ENCODE measurements at regions not wholly inside any gene's neighbourhood (a gene's known extent, or its start where the extent isn't known, plus 50 kb on each side); places are given as distances from the start of the nearest gene placed in this dataset.
"Not testable (repeated sequence)": the region's sequence is repeated elsewhere in the genome, so short reads cannot be mapped to it uniquely, and the experiment has no call there.

DNA sequence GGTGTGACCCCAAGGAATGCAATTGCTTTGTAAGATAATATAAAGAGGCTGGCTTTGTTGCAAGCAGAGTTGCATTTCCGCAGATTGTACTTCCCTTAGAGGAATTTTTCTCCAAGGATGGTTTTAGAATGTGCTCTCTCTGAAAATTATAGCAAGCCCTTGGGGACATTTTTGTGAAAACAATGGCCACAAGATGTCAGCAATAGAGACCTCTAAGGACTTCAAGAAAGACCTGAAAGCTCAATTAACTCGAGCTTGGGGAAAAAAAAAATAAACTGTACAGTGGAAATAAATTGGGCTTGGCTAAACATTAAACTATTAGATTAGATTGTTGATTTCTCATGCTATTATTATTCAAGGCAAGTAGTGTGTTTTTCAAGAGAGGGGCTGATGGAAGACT lies 81.3 kb upstream of the KYNU start:
- H3K36me3 ChIP-seq (ENCODE audit: insufficient read depth, low read length) = no peaks in the 10 kb centered on the region
- no peaks in the 10 kb centered on the region for H3K4me1 ChIP-seq (ENCODE audit: control insufficient read depth, insufficient read depth, low read length, unreplicated experiment)
- H3K27me3 ChIP-seq (ENCODE audit: insufficient read depth, low read length) = no peaks in the 10 kb centered on the region
- H3K4me3 ChIP-seq (ENCODE audit: low read depth, low read length) = no peak overlapping the region
- H2AFZ ChIP-seq (ENCODE audit: low read length, unreplicated experiment) = peak overlapping the region; percentile 39
- no peak overlapping the region for H3K27ac ChIP-seq (ENCODE audit: low read depth, low read length)
- no peaks in the 10 kb centered on the region for H3K79me2 ChIP-seq (ENCODE audit: control insufficient read depth, insufficient read depth, low read length, unreplicated experiment)

DNA sequence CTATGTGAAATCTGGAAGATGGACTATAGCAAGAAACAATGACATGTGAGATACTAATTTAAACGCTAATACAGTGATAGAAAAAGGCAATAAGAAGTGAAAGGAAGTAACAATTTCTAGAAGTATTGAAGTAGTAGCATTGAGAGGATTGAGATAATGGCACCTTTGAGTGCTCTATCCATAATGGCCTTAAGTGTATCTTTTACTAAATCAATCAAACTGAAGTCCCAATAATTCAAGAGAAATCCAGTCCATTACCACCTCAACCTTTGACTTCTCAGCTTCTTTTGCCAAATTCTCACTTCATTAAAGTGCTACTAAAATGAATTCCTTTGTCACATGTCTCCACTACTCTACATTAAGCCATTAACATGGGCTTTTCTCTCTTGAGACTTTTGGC lies 82.6 kb upstream of the KYNU start:
- no peak overlapping the region for H2AFZ ChIP-seq (ENCODE audit: low read length, unreplicated experiment)
- H3K4me3 ChIP-seq (ENCODE audit: low read depth, low read length) = no peak overlapping the region
- H3K27ac ChIP-seq (ENCODE audit: low read depth, low read length) = no peak overlapping the region
- H3K79me2 ChIP-seq (ENCODE audit: control insufficient read depth, insufficient read depth, low read length, unreplicated experiment) = no peaks in the 10 kb centered on the region
- no peaks in the 10 kb centered on the region for H3K4me1 ChIP-seq (ENCODE audit: control insufficient read depth, insufficient read depth, low read length, unreplicated experiment)
- H3K27me3 ChIP-seq (ENCODE audit: insufficient read depth, low read length) = no peaks in the 10 kb centered on the region
- H3K36me3 ChIP-seq (ENCODE audit: insufficient read depth, low read length) = no peaks in the 10 kb centered on the region

DNA sequence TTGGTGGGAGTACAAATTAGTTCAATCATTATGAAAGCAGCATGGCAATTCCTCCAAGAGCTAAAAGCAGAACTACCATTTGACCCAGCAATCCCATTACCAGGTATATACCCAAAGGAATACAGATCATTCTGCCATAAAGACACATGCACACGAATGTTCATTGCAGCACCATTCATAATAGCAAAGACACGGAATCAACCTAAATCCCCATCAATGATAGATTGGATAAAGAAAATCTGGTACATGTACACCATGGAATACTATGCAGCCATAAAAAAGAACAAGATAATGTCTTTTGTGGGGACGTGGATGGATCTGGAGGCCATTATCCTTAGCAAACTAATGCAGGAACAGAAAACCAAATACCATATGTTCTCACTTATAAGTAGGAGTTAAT lies 85.1 kb upstream of the KYNU start:
- H3K79me2 ChIP-seq (ENCODE audit: control insufficient read depth, insufficient read depth, low read length, unreplicated experiment); H3K27ac ChIP-seq (ENCODE audit: low read depth, low read length): not testable (repeated sequence)

DNA sequence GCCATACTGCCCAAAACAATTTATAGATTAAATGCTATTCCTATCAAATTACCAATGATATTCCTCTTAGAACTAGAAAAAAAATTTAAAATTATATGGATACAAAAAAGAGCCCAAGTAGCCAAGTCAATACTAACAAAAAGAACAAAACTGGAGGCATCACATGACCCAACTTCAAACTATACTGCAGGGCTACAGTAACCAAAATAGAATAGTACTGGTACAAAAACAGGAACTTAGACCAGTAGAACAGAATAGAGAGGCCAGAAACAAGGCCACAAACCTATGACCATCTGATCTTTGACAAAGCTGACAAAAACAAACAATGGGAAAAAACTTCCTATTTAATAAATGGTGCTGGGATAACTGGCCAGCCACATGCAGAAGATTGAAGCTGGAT lies 86.1 kb upstream of the KYNU start:
- Histone ChIP-seq H3K4me1 (ENCODE audit: control insufficient read depth, insufficient read depth, low read length, unreplicated experiment) (no peaks in the 10 kb centered on the region), H3K79me2 (ENCODE audit: control insufficient read depth, insufficient read depth, low read length, unreplicated experiment) (no peaks in the 10 kb centered on the region), H2AFZ (ENCODE audit: low read length, unreplicated experiment) (no peak overlapping the region), H3K36me3 (ENCODE audit: insufficient read depth, low read length) (no peaks in the 10 kb centered on the region), H3K4me3 (ENCODE audit: low read depth, low read length) (no peak overlapping the region), H3K27ac (ENCODE audit: low read depth, low read length) (no peak overlapping the region), H3K27me3 (ENCODE audit: insufficient read depth, low read length) (no peaks in the 10 kb centered on the region)

More for the DNA sequence above, 85.1 kb upstream of the KYNU start:
- H3K4me3 ChIP-seq (ENCODE audit: low read depth, low read length); H3K4me1 ChIP-seq (ENCODE audit: control insufficient read depth, insufficient read depth, low read length, unreplicated experiment); H3K36me3 ChIP-seq (ENCODE audit: insufficient read depth, low read length); H2AFZ ChIP-seq (ENCODE audit: low read length, unreplicated experiment); H3K27me3 ChIP-seq (ENCODE audit: insufficient read depth, low read length): not testable (repeated sequence)

DNA sequence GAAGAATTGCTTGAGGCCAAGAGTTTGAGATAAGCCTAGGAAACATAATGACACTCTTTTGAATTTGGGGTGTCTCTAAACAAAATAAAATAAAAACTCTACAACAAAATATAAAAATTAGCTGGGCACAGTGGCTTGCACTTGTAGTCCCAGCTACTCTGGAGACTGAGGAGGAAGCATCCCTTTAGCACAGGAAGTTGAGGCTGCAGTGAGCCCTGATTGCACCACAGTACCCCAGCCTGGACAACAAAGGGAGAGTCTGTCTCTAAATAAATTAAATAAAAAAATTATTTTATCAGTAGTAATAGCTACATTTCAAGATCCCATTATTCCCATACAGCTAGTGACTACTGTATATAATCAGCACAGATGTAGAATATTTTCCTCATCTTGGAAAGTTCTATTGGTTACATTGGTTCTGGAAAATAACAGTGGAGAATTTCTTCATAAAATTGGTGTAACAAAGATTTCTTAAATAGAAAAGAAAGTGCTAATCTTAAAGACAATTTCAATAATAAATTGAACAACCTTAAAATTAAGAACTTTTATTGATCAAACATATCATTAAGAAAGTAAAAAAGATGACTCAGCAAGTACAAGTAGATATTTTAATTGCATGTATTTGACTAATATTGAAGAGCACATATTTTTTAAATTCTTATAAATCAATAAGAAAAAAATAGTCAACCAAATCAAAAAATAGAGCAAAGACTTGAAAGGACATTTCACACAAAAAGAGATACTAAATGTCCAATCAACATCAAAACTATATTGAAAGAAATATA lies 90.4 kb upstream of the KYNU start:
- Histone ChIP-seq H3K27ac (ENCODE audit: low read depth, low read length) (no peak overlapping the region), H3K79me2 (ENCODE audit: control insufficient read depth, insufficient read depth, low read length, unreplicated experiment) (no peaks in the 10 kb centered on the region), H3K36me3 (ENCODE audit: insufficient read depth, low read length) (no peaks in the 10 kb centered on the region), H3K27me3 (ENCODE audit: insufficient read depth, low read length) (no peaks in the 10 kb centered on the region), H3K4me3 (ENCODE audit: low read depth, low read length) (no peak overlapping the region), H3K4me1 (ENCODE audit: control insufficient read depth, insufficient read depth, low read length, unreplicated experiment) (no peaks in the 10 kb centered on the region), H2AFZ (ENCODE audit: low read length, unreplicated experiment) (no peak overlapping the region)

DNA sequence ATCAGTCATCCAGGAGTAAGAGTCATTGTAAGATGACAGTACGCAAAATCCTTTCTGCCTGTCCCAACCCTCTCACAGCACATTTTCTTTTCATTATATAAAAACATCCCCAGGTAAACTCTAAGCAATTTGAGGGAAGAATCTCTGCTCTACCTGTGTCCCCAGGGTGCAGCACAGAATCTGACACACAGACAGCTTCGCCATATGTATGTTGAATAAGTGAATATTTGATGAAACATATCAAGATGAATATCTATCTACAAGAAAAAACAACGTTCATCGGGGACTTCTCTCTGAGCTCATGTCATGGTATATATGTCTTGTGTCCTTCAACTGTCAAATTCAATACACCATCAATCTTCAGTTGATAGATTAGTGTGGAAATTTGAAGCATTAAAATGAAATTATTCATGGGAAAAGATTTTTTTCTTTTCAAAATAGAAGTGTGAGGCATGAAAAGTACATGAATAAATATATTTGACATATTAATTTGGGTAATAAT lies 94.5 kb upstream of the KYNU start:
- Histone ChIP-seq H3K4me1 (ENCODE audit: control insufficient read depth, insufficient read depth, low read length, unreplicated experiment) (no peaks in the 10 kb centered on the region), H3K36me3 (ENCODE audit: insufficient read depth, low read length) (no peaks in the 10 kb centered on the region), H3K27me3 (ENCODE audit: insufficient read depth, low read length) (no peaks in the 10 kb centered on the region), H3K27ac (ENCODE audit: low read depth, low read length) (no peak overlapping the region), H3K79me2 (ENCODE audit: control insufficient read depth, insufficient read depth, low read length, unreplicated experiment) (no peaks in the 10 kb centered on the region), H2AFZ (ENCODE audit: low read length, unreplicated experiment) (no peak overlapping the region), H3K4me3 (ENCODE audit: low read depth, low read length) (no peak overlapping the region)

DNA sequence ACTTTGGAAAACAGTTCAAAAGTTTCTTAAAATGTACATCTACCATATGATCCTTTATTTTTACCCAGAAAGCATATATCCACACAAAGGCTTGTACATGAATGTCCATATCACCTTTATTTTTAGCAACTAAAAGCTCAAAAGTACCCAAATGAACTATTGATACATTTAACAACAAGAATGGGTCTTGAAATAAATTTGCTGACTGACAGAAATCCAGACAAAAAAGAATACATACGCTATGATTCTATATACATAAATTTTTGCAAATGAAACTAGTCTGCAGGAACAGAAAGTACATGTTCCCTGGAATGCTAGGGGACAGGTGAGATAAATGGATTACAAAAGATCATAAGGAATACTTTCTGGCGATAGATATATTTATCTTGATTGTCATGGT lies 96.3 kb upstream of the KYNU start:
- Histone ChIP-seq H3K4me1 (ENCODE audit: control insufficient read depth, insufficient read depth, low read length, unreplicated experiment) (no peaks in the 10 kb centered on the region), H3K4me3 (ENCODE audit: low read depth, low read length) (no peak overlapping the region), H3K27me3 (ENCODE audit: insufficient read depth, low read length) (no peaks in the 10 kb centered on the region), H2AFZ (ENCODE audit: low read length, unreplicated experiment) (no peak overlapping the region), H3K36me3 (ENCODE audit: insufficient read depth, low read length) (no peaks in the 10 kb centered on the region), H3K79me2 (ENCODE audit: control insufficient read depth, insufficient read depth, low read length, unreplicated experiment) (no peaks in the 10 kb centered on the region), H3K27ac (ENCODE audit: low read depth, low read length) (no peak overlapping the region)

DNA sequence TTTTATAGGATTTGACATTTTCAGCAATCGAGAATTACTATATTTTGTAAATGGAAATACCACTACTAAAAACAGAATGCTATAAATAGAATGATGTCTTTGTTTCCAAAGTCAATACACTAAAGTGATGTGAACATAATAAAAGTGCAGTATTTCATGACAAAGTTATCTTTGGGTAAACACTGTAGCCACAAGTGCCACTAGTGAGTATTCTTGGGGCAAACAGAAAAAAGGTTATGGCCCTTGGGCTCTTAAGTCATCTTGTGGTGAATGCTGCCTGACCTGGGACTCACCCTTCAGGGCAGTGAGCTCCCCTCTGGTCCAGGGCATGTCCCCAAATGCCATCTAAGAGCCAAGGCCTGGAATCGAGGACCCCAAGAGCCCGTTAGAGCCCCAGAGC lies 99.2 kb upstream of the KYNU start:
- Histone ChIP-seq H3K79me2 (ENCODE audit: control insufficient read depth, insufficient read depth, low read length, unreplicated experiment) (no peaks in the 10 kb centered on the region), H3K27ac (ENCODE audit: low read depth, low read length) (no peak overlapping the region), H3K4me1 (ENCODE audit: control insufficient read depth, insufficient read depth, low read length, unreplicated experiment) (no peaks in the 10 kb centered on the region), H2AFZ (ENCODE audit: low read length, unreplicated experiment) (no peak overlapping the region), H3K36me3 (ENCODE audit: insufficient read depth, low read length) (no peaks in the 10 kb centered on the region), H3K27me3 (ENCODE audit: insufficient read depth, low read length) (no peaks in the 10 kb centered on the region), H3K4me3 (ENCODE audit: low read depth, low read length) (no peak overlapping the region)

DNA sequence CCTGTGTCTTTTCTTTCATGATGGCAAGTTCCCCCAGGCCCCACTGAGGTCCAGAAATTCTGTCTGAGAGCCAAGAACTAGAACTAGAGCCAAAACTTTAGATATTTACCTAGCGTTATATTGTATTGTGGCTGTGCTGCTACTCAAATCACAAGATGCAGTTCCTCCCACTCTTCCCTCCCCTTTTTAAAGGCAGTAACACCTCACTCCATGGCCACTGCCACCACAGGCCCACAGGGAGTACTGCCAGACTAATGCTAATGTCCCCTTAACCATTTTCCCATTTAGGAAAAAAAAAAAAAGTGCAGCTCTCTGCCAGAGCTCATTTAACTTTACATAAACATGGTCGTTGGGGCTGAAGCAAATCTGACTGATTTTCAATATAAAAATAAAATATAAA lies 99.7 kb upstream of the KYNU start:
- Histone ChIP-seq H3K4me3 (ENCODE audit: low read depth, low read length) (no peak overlapping the region), H2AFZ (ENCODE audit: low read length, unreplicated experiment) (no peak overlapping the region), H3K4me1 (ENCODE audit: control insufficient read depth, insufficient read depth, low read length, unreplicated experiment) (no peaks in the 10 kb centered on the region), H3K79me2 (ENCODE audit: control insufficient read depth, insufficient read depth, low read length, unreplicated experiment) (no peaks in the 10 kb centered on the region), H3K36me3 (ENCODE audit: insufficient read depth, low read length) (no peaks in the 10 kb centered on the region), H3K27me3 (ENCODE audit: insufficient read depth, low read length) (no peaks in the 10 kb centered on the region), H3K27ac (ENCODE audit: low read depth, low read length) (no peak overlapping the region)

DNA sequence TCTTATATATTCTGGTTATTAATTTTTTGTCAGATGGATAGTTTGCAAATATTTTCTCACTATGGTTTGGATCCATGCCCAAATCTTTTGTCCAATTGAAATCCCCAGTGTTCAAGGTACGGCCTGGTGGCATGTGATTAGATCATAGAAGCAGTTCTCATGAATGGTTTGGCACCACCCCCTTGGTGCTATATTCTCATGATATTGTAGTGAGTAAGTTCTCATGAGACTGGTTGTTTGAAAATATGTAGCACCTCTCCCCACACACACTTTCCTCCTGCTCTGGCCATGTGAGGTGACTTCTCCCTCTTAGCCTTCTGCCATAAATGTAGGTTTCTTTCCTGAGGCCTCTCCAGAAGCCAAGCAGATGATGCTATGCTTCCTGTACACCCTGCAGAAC lies 107.7 kb upstream of the KYNU start:
- Histone ChIP-seq H2AFZ (ENCODE audit: low read length, unreplicated experiment) (no peak overlapping the region), H3K79me2 (ENCODE audit: control insufficient read depth, insufficient read depth, low read length, unreplicated experiment) (no peaks in the 10 kb centered on the region), H3K36me3 (ENCODE audit: insufficient read depth, low read length) (no peaks in the 10 kb centered on the region), H3K27me3 (ENCODE audit: insufficient read depth, low read length) (no peaks in the 10 kb centered on the region), H3K27ac (ENCODE audit: low read depth, low read length) (peak overlapping the region; percentile 63), H3K4me1 (ENCODE audit: control insufficient read depth, insufficient read depth, low read length, unreplicated experiment) (peaks cover 11% of the 10 kb centered on the region), H3K4me3 (ENCODE audit: low read depth, low read length) (no peak overlapping the region)

DNA sequence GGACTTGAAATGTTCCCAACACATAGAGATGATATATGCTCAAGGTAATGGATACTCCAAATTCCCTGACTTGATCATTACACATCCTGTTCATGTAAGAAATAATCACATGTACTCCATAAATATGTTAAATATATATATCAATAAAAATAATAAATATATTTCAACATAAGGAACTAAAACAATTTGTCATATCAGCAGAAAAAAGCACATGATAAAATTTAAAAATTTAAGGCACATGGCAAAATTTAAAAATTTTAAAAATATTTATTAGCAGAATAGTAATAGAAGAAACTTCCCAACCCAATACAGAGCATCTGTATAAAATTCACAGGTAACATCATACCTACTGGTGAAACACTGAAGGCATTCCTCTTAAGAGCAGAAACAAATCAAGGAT lies 109.6 kb upstream of the KYNU start:
- Histone ChIP-seq H3K27me3 (ENCODE audit: insufficient read depth, low read length) (no peaks in the 10 kb centered on the region), H3K4me1 (ENCODE audit: control insufficient read depth, insufficient read depth, low read length, unreplicated experiment) (peaks cover 11% of the 10 kb centered on the region), H3K79me2 (ENCODE audit: control insufficient read depth, insufficient read depth, low read length, unreplicated experiment) (no peaks in the 10 kb centered on the region), H2AFZ (ENCODE audit: low read length, unreplicated experiment) (no peak overlapping the region), H3K36me3 (ENCODE audit: insufficient read depth, low read length) (no peaks in the 10 kb centered on the region), H3K4me3 (ENCODE audit: low read depth, low read length) (no peak overlapping the region), H3K27ac (ENCODE audit: low read depth, low read length) (no peak overlapping the region)

Data from ACC112 (cell line).